HepG2 (cell line): ENCODE measurements at regions not wholly inside any gene's neighbourhood (a gene's known extent, or its start where the extent isn't known, plus 50 kb on each side); places are given as distances from the start of the nearest gene placed in this dataset.

Experiments used
- ATAC-seq: fragments of 200-7000 bp; cut with Tn5 transposase; 3 replicates; pipeline ENCODE4 v1.9.1; 2020; ENCODE audit warnings: mild to moderate bottlenecking, moderate library complexity
- BruUV-seq: library from RNA; stranded (reverse); fragments of 400-500 nt; replicated peaks from 2 replicates; lab custom pipeline; 2021; lab: Mats Ljungman, UMichigan
- CTCF ChIA-PET: fragments of 300-600 bp; formaldehyde crosslinking; extraction: SDS; loops from one replicate; lab custom pipeline; 2021; ENCODE audit warnings: low total read pairs, inconsistent platforms, low intra/inter-chr PET ratio; lab: Yijun Ruan, JAX
- POLR2A ChIA-PET: fragments of 350-600 bp; sonication (Branson Sonifier 250); formaldehyde crosslinking; loops from one replicate; lab custom pipeline; 2020; ENCODE audit warnings: antibody characterized with exemption, inconsistent platforms; lab: Yijun Ruan, JAX
- DNase-seq: peaks from one replicate; pipeline ENCODE4 v3.0.0-alpha.2; 2015; ENCODE audit warnings: low spot score
- FAIRE-seq: peaks from 3 replicates; lab custom pipeline; 2011; peaks lifted over from hg19 to GRCh38; lab: Jason Lieb, UNC
- H2AFZ ChIP-seq: one replicate; pipeline ENCODE4 v1.6.1; 2011; ENCODE audit warnings: low read length, inconsistent platforms
- H3K27ac ChIP-seq: fragments of 300-600 bp; 3 replicates; pipeline ENCODE4 v1.8.0; 2011; ENCODE audit warnings: mixed run types, mild to moderate bottlenecking, mixed read lengths, low read length, inconsistent platforms; ENCODE audit not compliant: insufficient read depth; ENCODE audit errors: extremely low read length
- H3K27me3 ChIP-seq, 2 experiments: fragments of 200-600 bp in 1 of 2; 2 replicates in 1 of 2; 3 replicates in 1 of 2; pipeline versions ENCODE4 v1.6.0 to v1.8.0; 2011; ENCODE audit warnings: low read length in 2 of 2, mild to moderate bottlenecking in 2 of 2, moderate library complexity in 2 of 2, inconsistent platforms in 1 of 2; ENCODE audit not compliant: insufficient read depth in 2 of 2, control insufficient read depth in 1 of 2
- H3K36me3 ChIP-seq, 2 experiments: fragments of 200-600 bp in 1 of 2; replicated peaks in 1 of 2; 2 replicates in 1 of 2; 3 replicates in 1 of 2; pipeline versions ENCODE4 v1.5.1 to v1.8.0; 2011; ENCODE audit warnings: low read length in 2 of 2, inconsistent platforms in 1 of 2; ENCODE audit not compliant: insufficient read depth in 2 of 2, control insufficient read depth in 1 of 2
- H3K4me1 ChIP-seq: 2 replicates; pipeline ENCODE4 v1.5.1; 2012; ENCODE audit warnings: low read length, inconsistent platforms; ENCODE audit not compliant: insufficient read depth
- H3K4me2 ChIP-seq: 2 replicates; pipeline ENCODE4 v1.6.0; 2011; ENCODE audit warnings: low read depth, low read length, inconsistent platforms
- H3K4me3 ChIP-seq, 3 experiments: fragments of 200-600 bp in 1 of 3; sonication (generic), shearing (Covaris generic) in 1 of 3; replicated peaks in 1 of 3; 2 replicates each; pipeline ENCODE4 v1.5.1; 2011 to 2016; ENCODE audit warnings: low read length in 3 of 3, inconsistent platforms in 2 of 3, low read depth in 2 of 3, mild to moderate bottlenecking in 2 of 3, control low read depth in 1 of 3, mixed read lengths in 1 of 3; ENCODE audit not compliant: insufficient read depth in 1 of 3
- H3K79me2 ChIP-seq: one replicate; pipeline ENCODE4 v1.6.1; 2011; ENCODE audit warnings: low read length, inconsistent platforms; ENCODE audit not compliant: insufficient read depth
- H3K9ac ChIP-seq: 2 replicates; pipeline ENCODE4 v1.6.0; 2011; ENCODE audit warnings: mild to moderate bottlenecking, low read depth, low read length, inconsistent platforms; ENCODE audit not compliant: insufficient read depth
- H3K9me3 ChIP-seq: 2 replicates; pipeline ENCODE4 v1.5.1; 2012; ENCODE audit warnings: mild to moderate bottlenecking, low read length
- H4K20me1 ChIP-seq: 2 replicates; pipeline ENCODE4 v1.6.0; 2011; ENCODE audit warnings: inconsistent platforms, mild to moderate bottlenecking, low read length, moderate library complexity; ENCODE audit not compliant: insufficient read depth
- AKNA ChIP-seq: sonication (generic); formaldehyde crosslinking; IDR thresholded peaks from 2 replicates; pipeline ENCODE4 v1.4.0; 2020; ENCODE audit warnings: missing genetic modification reagents, borderline replicate concordance
- ETS1 ChIP-seq: sonication (generic); formaldehyde crosslinking; IDR thresholded peaks from 2 replicates; pipeline ENCODE4 v1.4.0; 2020; ENCODE audit warnings: missing genetic modification reagents
- HOMEZ ChIP-seq: IDR thresholded peaks from 2 replicates; pipeline ENCODE4 v1.6.1; 2016; ENCODE audit warnings: low read depth
- RCOR2 ChIP-seq: IDR thresholded peaks from 2 replicates; pipeline ENCODE4 v1.6.1; 2016; ENCODE audit warnings: missing biosample characterization, missing genetic modification reagents
- THRA ChIP-seq: sonication (generic); formaldehyde crosslinking; IDR thresholded peaks from 2 replicates; pipeline ENCODE4 v1.4.0; 2020; ENCODE audit warnings: missing genetic modification reagents, borderline replicate concordance
- U2AF1 ChIP-seq: fragments of 200-400 bp; formaldehyde crosslinking; optimal IDR thresholded peaks from 2 replicates; pipeline ENCODE3; 2017; ENCODE audit warnings: mild to moderate bottlenecking, low read depth, low read length
- WIZ ChIP-seq: sonication (generic); formaldehyde crosslinking; IDR thresholded peaks from 2 replicates; pipeline ENCODE4 v1.5.1; 2020; ENCODE audit warnings: mild to moderate bottlenecking, missing genetic modification reagents
- ZBTB10 ChIP-seq: sonication (generic); formaldehyde crosslinking; IDR thresholded peaks from 2 replicates; pipeline ENCODE4 v1.4.0; 2020; ENCODE audit warnings: missing genetic modification reagents, borderline replicate concordance
- ZNF44 ChIP-seq: sonication (generic); formaldehyde crosslinking; IDR thresholded peaks from 2 replicates; pipeline ENCODE4 v1.5.1; 2020; ENCODE audit warnings: mild to moderate bottlenecking, missing genetic modification reagents
- ZNF740 ChIP-seq: sonication (generic); formaldehyde crosslinking; IDR thresholded peaks from 2 replicates; pipeline ENCODE4 v1.4.0; 2020; ENCODE audit warnings: missing genetic modification reagents
- WGBS: methylation state at CpG from one replicate; pipeline ENCODE4 v1.1.6; 2017; ENCODE audit warnings: low lambda C conversion rate; 5-methylcytosine and 5-hydroxymethylcytosine counted together
- in situ Hi-C: cut with HindIII; loops from 2 replicates; pipeline ENCODE4 v1.10.0; 2017; ENCODE audit warnings: low pct_unique_long_range_greater_than_20kb; ENCODE audit not compliant: extremely low pct_ligation_motif_present
- intact Hi-C: fragments of 100-400 bp; cut with micrococcal nuclease; formaldehyde crosslinking; loops from one replicate; pipeline ENCODE4 v1.10.0; 2022; ENCODE audit not compliant: unreplicated experiment

- no peak for TF ChIP-seq AKNA (CRISPR knock-in tag)
These were observed 260.3 kb upstream of the FERD3L start (continued) for GRCh38 chr7:19405541-19405940.

GRCh38 chr7:19404912-19405329 is 259.7 kb upstream of the FERD3L start:
- in situ Hi-C loops, result no loop called here
- no peak for DNase-seq
- CTCF ChIA-PET, result no interaction called here
- no peak for FAIRE-seq
- no peak for ATAC-seq
- H2AFZ ChIP-seq, result no peak overlapping the region
- H3K9me3 ChIP-seq, result peaks cover 32% of the 10 kb centered on the region
- H3K79me2 ChIP-seq, result no peaks in the 10 kb centered on the region
- intact Hi-C loops, result no loop called here
- POLR2A ChIA-PET, result no interaction called here
- no peak overlapping the region for H3K4me2 ChIP-seq
- no peak overlapping the region for H3K4me3 ChIP-seq
- H3K27me3 ChIP-seq, result no peaks in the 10 kb centered on the region
- H3K27ac ChIP-seq, result no peak overlapping the region
- no peaks in the 10 kb centered on the region for H3K36me3 ChIP-seq
- 3% methylated on average over 3 of the region's 3 CpGs for WGBS
- no peak for TF ChIP-seq WIZ (CRISPR knock-in tag)
- no peak for TF ChIP-seq U2AF1
- TF ChIP-seq HOMEZ (CRISPR knock-in tag), result no peak
- no peak for TF ChIP-seq ZBTB10 (CRISPR knock-in tag)
- TF ChIP-seq ETS1 (CRISPR knock-in tag), result no peak
- no peak for TF ChIP-seq ZNF740 (CRISPR knock-in tag)
- TF ChIP-seq ZNF44, result no peak
- no peak for TF ChIP-seq RCOR2
- no peak for TF ChIP-seq THRA
- TF ChIP-seq, all 625 proteins: peak for 0
- no peak overlapping the region for H3K9ac ChIP-seq
- no TSS peak for BruUV-seq
- no peaks in the 10 kb centered on the region for H3K4me1 ChIP-seq
- no peaks in the 10 kb centered on the region for H4K20me1 ChIP-seq
